NCI-H2029 treated with DMSO at 0.1 percent for 48 hours (cell line): ENCODE measurements at regions not wholly inside any gene's neighbourhood (a gene's known extent, or its start where the extent isn't known, plus 50 kb on each side); places are given as distances from the start of the nearest gene placed in this dataset.
"Not testable (repeated sequence)": the region's sequence is repeated elsewhere in the genome, so short reads cannot be mapped to it uniquely, and the experiment has no call there.

Experiments
- DNase-seq: peaks from one replicate; lab custom pipeline; 2025; lab: John Stamatoyannopoulos, UW

- no peak for DNase-seq
Observed at GRCh38 chr6:30832864-30833263, 51.5 kb upstream of the DDR1 start.

GRCh38 chr6:30830438-30830837 lies 53.9 kb upstream of the DDR1 start:
- DNase-seq = no peak

- DNase-seq = no peak
Observed at GRCh38 chr6:30829639-30830255, 54.6 kb upstream of the DDR1 start.

GRCh38 chr6:30829033-30829432 lies 55.3 kb upstream of the DDR1 start:
- DNase-seq = no peak

GRCh38 chr6:30828027-30828962 lies 56.0 kb upstream of the DDR1 start:
- peak; percentile 56 for DNase-seq

- DNase-seq = no peak
Observed at GRCh38 chr6:30826961-30827342, 57.4 kb upstream of the DDR1 start.

- peak; percentile 95 for DNase-seq
Observed at GRCh38 chr6:30824698-30825097, 59.6 kb upstream of the DDR1 start.

- DNase-seq = no peak
Observed at GRCh38 chr6:30823534-30823865, 60.8 kb upstream of the DDR1 start.

- no peak for DNase-seq
Observed at GRCh38 chr6:30821862-30822784, 62.2 kb upstream of the DDR1 start.

GRCh38 chr6:30820193-30820592 lies 64.1 kb upstream of the DDR1 start:
- DNase-seq = no peak

- DNase-seq = no peak
Observed at GRCh38 chr6:30819297-30819917, 64.9 kb upstream of the DDR1 start.

GRCh38 chr6:30818391-30818841 lies 65.9 kb upstream of the DDR1 start:
- DNase-seq = no peak

- no peak for DNase-seq
Observed at GRCh38 chr6:30816791-30817739, 67.3 kb upstream of the DDR1 start.

GRCh38 chr6:30816296-30816695 lies 68.0 kb upstream of the DDR1 start:
- not testable (repeated sequence) for DNase-seq

- not testable (repeated sequence) for DNase-seq
Observed at GRCh38 chr6:30815041-30815742, 69.1 kb upstream of the DDR1 start.

- DNase-seq = no peak
Observed at GRCh38 chr6:30814146-30815040, 69.9 kb upstream of the DDR1 start.

GRCh38 chr6:30813631-30814145 lies 69.3 kb upstream of the IER3 start:
- DNase-seq = no peak

GRCh38 chr6:30810813-30811339 lies 66.5 kb upstream of the IER3 start:
- no peak for DNase-seq

GRCh38 chr6:30807566-30807965 lies 63.2 kb upstream of the IER3 start:
- DNase-seq = not testable (repeated sequence)
